ENCODE measurements at regions not wholly inside any gene's neighbourhood (a gene's known extent, or its start where the extent isn't known, plus 50 kb on each side); places are given as distances from the start of the nearest gene placed in this dataset.

DNA sequence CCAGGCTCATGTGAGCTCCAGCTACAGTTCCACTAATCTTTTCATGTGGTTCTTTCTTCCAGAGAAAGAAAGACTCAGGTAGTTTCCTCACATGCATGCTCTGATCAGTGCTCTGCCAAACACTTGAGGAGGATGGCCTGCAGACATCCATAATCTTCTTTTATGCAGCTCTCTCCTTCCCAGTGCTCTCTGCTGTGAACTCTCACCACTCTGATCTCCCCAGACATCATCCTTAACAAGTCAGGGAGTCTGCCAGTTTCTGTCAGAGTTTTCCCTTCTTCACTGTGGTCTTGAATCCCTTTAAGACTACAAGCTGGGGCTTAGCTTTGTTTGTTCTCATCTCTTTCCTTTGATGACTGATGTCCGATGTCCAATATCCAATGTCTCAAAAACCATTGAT lies 203.4 kb upstream of the PRKCQ start:
- TF ChIP-seq, protein P1, sequence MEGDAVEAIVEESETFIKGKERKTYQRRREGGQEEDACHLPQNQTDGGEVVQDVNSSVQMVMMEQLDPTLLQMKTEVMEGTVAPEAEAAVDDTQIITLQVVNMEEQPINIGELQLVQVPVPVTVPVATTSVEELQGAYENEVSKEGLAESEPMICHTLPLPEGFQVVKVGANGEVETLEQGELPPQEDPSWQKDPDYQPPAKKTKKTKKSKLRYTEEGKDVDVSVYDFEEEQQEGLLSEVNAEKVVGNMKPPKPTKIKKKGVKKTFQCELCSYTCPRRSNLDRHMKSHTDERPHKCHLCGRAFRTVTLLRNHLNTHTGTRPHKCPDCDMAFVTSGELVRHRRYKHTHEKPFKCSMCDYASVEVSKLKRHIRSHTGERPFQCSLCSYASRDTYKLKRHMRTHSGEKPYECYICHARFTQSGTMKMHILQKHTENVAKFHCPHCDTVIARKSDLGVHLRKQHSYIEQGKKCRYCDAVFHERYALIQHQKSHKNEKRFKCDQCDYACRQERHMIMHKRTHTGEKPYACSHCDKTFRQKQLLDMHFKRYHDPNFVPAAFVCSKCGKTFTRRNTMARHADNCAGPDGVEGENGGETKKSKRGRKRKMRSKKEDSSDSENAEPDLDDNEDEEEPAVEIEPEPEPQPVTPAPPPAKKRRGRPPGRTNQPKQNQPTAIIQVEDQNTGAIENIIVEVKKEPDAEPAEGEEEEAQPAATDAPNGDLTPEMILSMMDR (IDR thresholded peaks at IDR 0.05): no peak
- TF ChIP-seq POLR2A (IDR thresholded peaks at IDR 0.05): no peak
